ENCODE measurements at regions not wholly inside any gene's neighbourhood (a gene's known extent, or its start where the extent isn't known, plus 50 kb on each side); places are given as distances from the start of the nearest gene placed in this dataset.

GRCh38 chr5:162323466-162323865 is 255.9 kb downstream of the GABRG2 start:
- no peak for TF ChIP-seq EZH2 (IDR thresholded peaks at IDR 0.05; ENCODE audit: borderline replicate concordance, low read length)
- TF ChIP-seq, protein P1, sequence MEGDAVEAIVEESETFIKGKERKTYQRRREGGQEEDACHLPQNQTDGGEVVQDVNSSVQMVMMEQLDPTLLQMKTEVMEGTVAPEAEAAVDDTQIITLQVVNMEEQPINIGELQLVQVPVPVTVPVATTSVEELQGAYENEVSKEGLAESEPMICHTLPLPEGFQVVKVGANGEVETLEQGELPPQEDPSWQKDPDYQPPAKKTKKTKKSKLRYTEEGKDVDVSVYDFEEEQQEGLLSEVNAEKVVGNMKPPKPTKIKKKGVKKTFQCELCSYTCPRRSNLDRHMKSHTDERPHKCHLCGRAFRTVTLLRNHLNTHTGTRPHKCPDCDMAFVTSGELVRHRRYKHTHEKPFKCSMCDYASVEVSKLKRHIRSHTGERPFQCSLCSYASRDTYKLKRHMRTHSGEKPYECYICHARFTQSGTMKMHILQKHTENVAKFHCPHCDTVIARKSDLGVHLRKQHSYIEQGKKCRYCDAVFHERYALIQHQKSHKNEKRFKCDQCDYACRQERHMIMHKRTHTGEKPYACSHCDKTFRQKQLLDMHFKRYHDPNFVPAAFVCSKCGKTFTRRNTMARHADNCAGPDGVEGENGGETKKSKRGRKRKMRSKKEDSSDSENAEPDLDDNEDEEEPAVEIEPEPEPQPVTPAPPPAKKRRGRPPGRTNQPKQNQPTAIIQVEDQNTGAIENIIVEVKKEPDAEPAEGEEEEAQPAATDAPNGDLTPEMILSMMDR (IDR thresholded peaks at IDR 0.05; ENCODE audit: low read length), result no peak
- Histone ChIP-seq H3K27ac (ENCODE audit: low read depth, low read length, poor library complexity, severe bottlenecking) (no peak overlapping the region), H3K79me2 (ENCODE audit: insufficient read depth, low read length) (no peaks in the 10 kb centered on the region), H3F3A (ENCODE audit: insufficient read depth, low read length) (no peaks in the 10 kb centered on the region), H3K9me2 (ENCODE audit: low read depth, low read length) (no peaks in the 10 kb centered on the region), H4K20me1 (ENCODE audit: insufficient read depth, low read length) (no peaks in the 10 kb centered on the region), H3K36me3 (ENCODE audit: insufficient read depth, low read length) (no peaks in the 10 kb centered on the region), H3K4me2 (ENCODE audit: low read length) (no peak overlapping the region), H2AFZ (ENCODE audit: low read length) (no peak overlapping the region), H3K4me1 (ENCODE audit: insufficient read depth, low read length, severe bottlenecking) (no peaks in the 10 kb centered on the region), H3K9ac (ENCODE audit: low read length) (no peak overlapping the region), H3K9me3 (ENCODE audit: low read length) (no peaks in the 10 kb centered on the region), H3K27me3 (ENCODE audit: insufficient read depth, low read length) (no peaks in the 10 kb centered on the region), H3K4me3 (ENCODE audit: low read depth, low read length, poor library complexity, severe bottlenecking) (no peak overlapping the region)

- H3K79me2 ChIP-seq (ENCODE audit: insufficient read depth, low read length), result no peaks in the 10 kb centered on the region
- H3K27me3 ChIP-seq (ENCODE audit: insufficient read depth, low read length), result no peaks in the 10 kb centered on the region
- no peaks in the 10 kb centered on the region for H3K4me1 ChIP-seq (ENCODE audit: insufficient read depth, low read length, severe bottlenecking)
- no peaks in the 10 kb centered on the region for H3F3A ChIP-seq (ENCODE audit: insufficient read depth, low read length)
- no peaks in the 10 kb centered on the region for H4K20me1 ChIP-seq (ENCODE audit: insufficient read depth, low read length)
- no peaks in the 10 kb centered on the region for H3K9me3 ChIP-seq (ENCODE audit: low read length)
- TF ChIP-seq, protein P1 (IDR thresholded peaks at IDR 0.05; ENCODE audit: low read length), result no peak
- no peak for TF ChIP-seq EZH2 (IDR thresholded peaks at IDR 0.05; ENCODE audit: borderline replicate concordance, low read length)
- H3K36me3 ChIP-seq (ENCODE audit: insufficient read depth, low read length), result no peaks in the 10 kb centered on the region
- no peak overlapping the region for H3K4me2 ChIP-seq (ENCODE audit: low read length)
- H3K27ac ChIP-seq (ENCODE audit: low read depth, low read length, poor library complexity, severe bottlenecking), result no peak overlapping the region
- H2AFZ ChIP-seq (ENCODE audit: low read length), result no peak overlapping the region
- H3K9me2 ChIP-seq (ENCODE audit: low read depth, low read length), result no peaks in the 10 kb centered on the region
- H3K9ac ChIP-seq (ENCODE audit: low read length), result no peak overlapping the region
- no peak overlapping the region for H3K4me3 ChIP-seq (ENCODE audit: low read depth, low read length, poor library complexity, severe bottlenecking)
Observed at GRCh38 chr5:162324328-162324727, 256.8 kb downstream of the GABRG2 start.

DNA sequence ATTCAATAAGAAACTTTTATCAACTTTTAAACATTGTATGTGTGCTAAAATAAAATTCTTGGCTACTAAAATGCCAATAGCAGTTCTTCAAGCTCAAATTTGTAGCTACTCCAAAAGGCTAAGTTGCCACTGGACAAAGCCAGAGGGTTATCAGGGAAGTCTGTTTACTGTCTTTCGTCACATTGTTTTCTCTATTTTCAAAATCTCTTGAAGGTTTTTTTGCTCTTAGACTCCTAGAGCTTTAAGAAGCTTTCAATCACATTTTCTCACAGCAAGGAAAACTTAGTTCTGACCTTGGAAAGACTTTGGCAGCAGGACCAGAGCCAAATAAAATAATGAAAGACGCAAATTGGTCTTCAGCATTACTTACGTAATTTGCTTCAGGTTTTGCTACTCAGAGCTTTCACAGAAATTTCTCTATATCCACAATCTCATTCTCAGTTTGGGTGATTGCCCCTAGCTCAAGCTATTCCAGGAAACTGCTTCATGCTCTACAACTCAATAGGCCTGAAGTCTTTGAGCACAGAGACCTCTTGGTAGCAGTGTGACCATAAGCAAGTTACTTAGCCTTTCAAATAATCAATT is 257.7 kb downstream of the GABRG2 start:
- Histone ChIP-seq H3K9me2 (ENCODE audit: low read depth, low read length) (no peaks in the 10 kb centered on the region), H3K4me1 (ENCODE audit: insufficient read depth, low read length, severe bottlenecking) (no peaks in the 10 kb centered on the region), H3K9me3 (ENCODE audit: low read length) (no peaks in the 10 kb centered on the region), H3K36me3 (ENCODE audit: insufficient read depth, low read length) (no peaks in the 10 kb centered on the region), H3K27me3 (ENCODE audit: insufficient read depth, low read length) (no peaks in the 10 kb centered on the region), H3K27ac (ENCODE audit: low read depth, low read length, poor library complexity, severe bottlenecking) (no peak overlapping the region), H3K79me2 (ENCODE audit: insufficient read depth, low read length) (no peaks in the 10 kb centered on the region), H3K9ac (ENCODE audit: low read length) (no peak overlapping the region), H3K4me2 (ENCODE audit: low read length) (no peak overlapping the region), H2AFZ (ENCODE audit: low read length) (no peak overlapping the region), H4K20me1 (ENCODE audit: insufficient read depth, low read length) (no peaks in the 10 kb centered on the region), H3K4me3 (ENCODE audit: low read depth, low read length, poor library complexity, severe bottlenecking) (no peak overlapping the region), H3F3A (ENCODE audit: insufficient read depth, low read length) (no peaks in the 10 kb centered on the region)
- TF ChIP-seq, protein P1 (IDR thresholded peaks at IDR 0.05; ENCODE audit: low read length), result no peak
- no peak for TF ChIP-seq EZH2 (IDR thresholded peaks at IDR 0.05; ENCODE audit: borderline replicate concordance, low read length)

Data from OCI-LY1 (cell line).